Erythroblast (primary cell): ENCODE measurements at regions not wholly inside any gene's neighbourhood (a gene's known extent, or its start where the extent isn't known, plus 50 kb on each side); places are given as distances from the start of the nearest gene placed in this dataset.

Experiments
- DNase-seq, 2 experiments: peaks; one replicate each; lab custom pipeline; 2025; lab: John Stamatoyannopoulos, UW
- GATA1 ChIP-seq: IDR thresholded peaks from 2 replicates; pipeline ENCODE4 v1.6.1; 2011; ENCODE audit warnings: low read depth, mild to moderate bottlenecking, control low read depth, low read length, moderate library complexity
- POLR2A ChIP-seq: IDR thresholded peaks from 2 replicates; pipeline ENCODE4 v1.6.1; 2011; ENCODE audit warnings: mild to moderate bottlenecking, low read length

GRCh38 chr20:57792386-57793080, 82.7 kb upstream of the PMEPA1 start:
- no peak for DNase-seq
- TF ChIP-seq GATA1 (no peak), POLR2A (no peak)

GRCh38 chr20:57791966-57792365, 82.2 kb upstream of the PMEPA1 start:
- TF ChIP-seq GATA1 (no peak), POLR2A (no peak)
- no peak for DNase-seq

GRCh38 chr20:57791178-57791962, 81.6 kb upstream of the PMEPA1 start:
- no peak for DNase-seq
- TF ChIP-seq GATA1: no peak
- no peak for TF ChIP-seq POLR2A

- no peak for DNase-seq
Observed at GRCh38 chr20:57790176-57790575, 80.4 kb upstream of the PMEPA1 start.

GRCh38 chr20:57788936-57789613, 79.3 kb upstream of the PMEPA1 start:
- TF ChIP-seq POLR2A (no peak), GATA1 (no peak)
- no peak for DNase-seq

More at GRCh38 chr20:57790176-57790575, 80.4 kb upstream of the PMEPA1 start:
- TF ChIP-seq GATA1 (no peak), POLR2A (no peak)

- no peak for DNase-seq
- TF ChIP-seq POLR2A (no peak), GATA1 (no peak)
Observed at GRCh38 chr20:57787990-57788781, 78.4 kb upstream of the PMEPA1 start.

- TF ChIP-seq GATA1 (no peak), POLR2A (no peak)
- DNase-seq: no peak
Observed at GRCh38 chr20:57787151-57787989, 77.6 kb upstream of the PMEPA1 start.

GRCh38 chr20:57786304-57786932, 76.6 kb upstream of the PMEPA1 start:
- TF ChIP-seq POLR2A (no peak), GATA1 (no peak)
- DNase-seq: no peak

GRCh38 chr20:57785720-57786119, 75.9 kb upstream of the PMEPA1 start:
- TF ChIP-seq GATA1 (no peak), POLR2A (no peak)
- DNase-seq: no peak

- TF ChIP-seq POLR2A (no peak), GATA1 (no peak)
Observed at GRCh38 chr20:57785061-57785460, 75.2 kb upstream of the PMEPA1 start.

GRCh38 chr20:57783956-57784837, 74.4 kb upstream of the PMEPA1 start:
- no peak for DNase-seq
- TF ChIP-seq POLR2A: no peak
- TF ChIP-seq GATA1: no peak

More at GRCh38 chr20:57785061-57785460, 75.2 kb upstream of the PMEPA1 start:
- DNase-seq: no peak
